Activated T-helper 1 cell treated with anti-CD3 and anti-CD28 coated beads, Interleukin-12 subunit alpha, Interleukin-12 subunit beta, Interleukin-2, Interleukin-4 antibody, amounts not matched to agents 30 ng/mL and 10 ng/mL and 1 ng/mL, durations not matched to agents 14 hours and 24 hours and 36 hours (primary cell): ENCODE measurements at regions not wholly inside any gene's neighbourhood (a gene's known extent, or its start where the extent isn't known, plus 50 kb on each side); places are given as distances from the start of the nearest gene placed in this dataset.

Experiments
- DNase-seq: peaks from one replicate; pipeline ENCODE4 v3.0.0; 2021; ENCODE audit warnings: low spot score
- H3K27ac Mint-ChIP-seq: one replicate; pipeline ENCODE4 v1.8.0; 2021; ENCODE audit warnings: mild to moderate bottlenecking, mixed read lengths
- H3K27me3 Mint-ChIP-seq: one replicate; pipeline ENCODE4 v1.8.0; 2022; ENCODE audit warnings: mild to moderate bottlenecking, moderate library complexity, mixed read lengths; ENCODE audit not compliant: insufficient read depth
- H3K36me3 Mint-ChIP-seq: one replicate; pipeline ENCODE4 v1.8.0; 2021; ENCODE audit warnings: low read depth, mixed read lengths
- H3K4me1 Mint-ChIP-seq: one replicate; pipeline ENCODE4 v1.8.0; 2021; ENCODE audit warnings: low read depth, mixed read lengths
- H3K4me3 Mint-ChIP-seq: one replicate; pipeline ENCODE4 v1.8.0; 2021; ENCODE audit warnings: mild to moderate bottlenecking, moderate library complexity, mixed read lengths
- H3K9me3 Mint-ChIP-seq: one replicate; pipeline ENCODE4 v1.8.0; 2021; ENCODE audit warnings: mixed read lengths
- intact Hi-C: fragments of 100-400 bp; cut with micrococcal nuclease; formaldehyde crosslinking; loops from one replicate; pipeline ENCODE4 v1.15.1; 2024

DNA sequence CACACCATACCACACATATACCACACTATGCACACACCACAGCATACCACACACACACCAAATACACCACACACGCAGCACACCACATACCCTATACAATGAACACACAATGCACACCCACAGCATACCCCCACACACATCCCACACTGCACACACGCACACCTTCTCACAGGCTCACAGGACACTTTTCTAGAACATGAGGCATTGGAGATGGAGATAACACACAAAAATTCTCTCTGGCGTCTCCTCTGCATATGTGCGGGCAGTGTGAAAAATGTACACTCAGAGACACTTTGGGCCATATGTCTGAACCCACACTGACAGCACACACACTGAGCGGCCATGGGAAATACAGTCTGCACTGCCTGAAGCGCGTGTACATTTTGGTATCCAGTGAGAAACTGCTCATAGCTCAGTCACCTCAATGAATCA, 278.1 kb downstream of the GADD45G start:
- H3K27ac Mint-ChIP-seq: no peak overlapping the region
- H3K4me1 Mint-ChIP-seq: no peaks in the 10 kb centered on the region
- no peak for DNase-seq
- intact Hi-C loops: no loop called here
- no peak overlapping the region for H3K4me3 Mint-ChIP-seq
- no peaks in the 10 kb centered on the region for H3K9me3 Mint-ChIP-seq
- no peaks in the 10 kb centered on the region for H3K36me3 Mint-ChIP-seq
- H3K27me3 Mint-ChIP-seq: no peaks in the 10 kb centered on the region

DNA sequence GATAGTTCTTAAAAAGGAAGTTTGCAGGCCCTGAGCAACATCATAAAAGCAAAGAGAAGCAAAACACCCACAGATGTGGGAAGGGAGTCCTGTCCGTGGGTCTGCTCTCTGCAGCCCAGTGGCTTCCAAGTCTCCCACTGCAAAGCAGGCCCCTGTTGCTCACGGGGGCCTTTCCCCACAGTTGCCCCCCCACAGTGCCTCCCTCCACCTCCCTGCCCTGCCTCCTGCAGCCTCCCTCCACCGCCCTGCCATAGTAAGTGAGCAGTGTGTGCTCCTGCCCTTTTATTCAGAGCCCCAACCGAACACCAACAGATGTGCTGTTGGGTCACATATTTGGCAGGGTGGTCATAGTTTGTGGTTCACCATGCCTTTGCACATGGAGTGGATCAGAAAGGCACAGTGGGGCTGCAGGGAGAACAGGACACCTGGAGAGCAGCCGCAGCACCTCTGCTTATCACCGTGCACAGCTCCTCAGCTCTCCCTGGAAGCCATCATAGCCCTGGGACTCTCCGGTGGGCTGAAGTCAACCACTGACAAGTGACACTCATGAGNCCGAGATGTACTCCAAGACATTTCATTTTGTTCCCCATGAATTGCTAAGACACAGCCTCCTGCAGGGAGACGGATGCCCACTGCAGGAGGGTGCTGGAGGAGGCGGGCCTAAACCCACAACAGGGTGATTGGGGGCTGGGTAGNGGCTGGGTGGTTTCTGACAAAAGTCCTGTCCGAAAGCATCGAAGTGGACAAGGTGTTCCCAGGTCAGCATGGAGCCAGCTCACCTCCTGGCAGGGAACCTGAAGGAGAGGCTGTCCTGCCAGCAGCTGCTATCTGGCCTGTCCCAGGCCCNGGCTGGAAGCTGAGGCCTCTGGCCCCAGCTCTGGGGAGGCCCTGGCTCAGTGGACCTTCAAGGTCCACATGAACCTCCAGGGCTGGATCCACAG, 278.9 kb downstream of the GADD45G start:
- Mint-ChIP-seq H3K27me3 (no peaks in the 10 kb centered on the region), H3K36me3 (no peaks in the 10 kb centered on the region), H3K27ac (no peak overlapping the region), H3K4me1 (no peaks in the 10 kb centered on the region), H3K4me3 (no peak overlapping the region), H3K9me3 (no peaks in the 10 kb centered on the region)
- intact Hi-C loops: no loop called here
- no peak for DNase-seq

- Mint-ChIP-seq H3K36me3 (no peaks in the 10 kb centered on the region), H3K27ac (no peak overlapping the region), H3K4me1 (no peaks in the 10 kb centered on the region), H3K4me3 (no peak overlapping the region), H3K9me3 (no peaks in the 10 kb centered on the region), H3K27me3 (no peaks in the 10 kb centered on the region)
- DNase-seq: no peak
- intact Hi-C loops: no loop called here
Observed at GRCh38 chr9:89884356-89885083, 279.7 kb downstream of the GADD45G start.

GRCh38 chr9:89885156-89885555, 280.3 kb downstream of the GADD45G start:
- no peak overlapping the region for H3K27ac Mint-ChIP-seq
- H3K9me3 Mint-ChIP-seq: no peaks in the 10 kb centered on the region
- H3K4me3 Mint-ChIP-seq: no peak overlapping the region
- DNase-seq: no peak
- intact Hi-C loops: no loop called here
- H3K4me1 Mint-ChIP-seq: no peaks in the 10 kb centered on the region
- H3K27me3 Mint-ChIP-seq: peaks cover 3% of the 10 kb centered on the region
- H3K36me3 Mint-ChIP-seq: no peaks in the 10 kb centered on the region

GRCh38 chr9:89886281-89886700, 281.5 kb downstream of the GADD45G start:
- Mint-ChIP-seq H3K9me3 (no peaks in the 10 kb centered on the region), H3K36me3 (no peaks in the 10 kb centered on the region)
- no peak for DNase-seq

DNA sequence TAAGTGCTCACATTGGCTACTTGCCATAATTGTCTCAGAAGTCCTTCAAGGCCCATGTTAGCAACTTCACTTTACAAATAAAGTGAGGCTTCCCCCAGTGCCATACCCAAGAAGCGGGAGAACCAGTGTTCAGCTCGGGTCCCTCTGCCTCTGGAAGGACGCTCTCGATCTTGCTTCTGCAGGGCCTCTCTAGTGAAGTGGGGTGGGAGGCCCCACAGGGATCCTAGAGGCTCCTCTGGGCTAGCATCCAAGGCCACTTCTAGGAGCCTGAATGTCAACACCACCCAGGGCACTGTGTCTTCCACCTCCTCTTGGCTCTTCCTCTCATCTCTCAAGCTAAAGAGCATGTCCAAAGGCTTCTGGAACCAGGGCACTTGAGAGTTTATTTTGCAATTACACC, 282.5 kb downstream of the GADD45G start:
- intact Hi-C loops: no loop called here
- Mint-ChIP-seq H3K9me3 (no peaks in the 10 kb centered on the region), H3K4me1 (no peaks in the 10 kb centered on the region), H3K4me3 (no peak overlapping the region), H3K27me3 (peaks cover 6% of the 10 kb centered on the region), H3K27ac (no peak overlapping the region), H3K36me3 (no peaks in the 10 kb centered on the region)
- no peak for DNase-seq

More at GRCh38 chr9:89886281-89886700, 281.5 kb downstream of the GADD45G start:
- intact Hi-C loops: no loop called here
- Mint-ChIP-seq H3K4me1 (no peaks in the 10 kb centered on the region), H3K4me3 (no peak overlapping the region), H3K27ac (no peak overlapping the region), H3K27me3 (peaks cover 6% of the 10 kb centered on the region)

DNA sequence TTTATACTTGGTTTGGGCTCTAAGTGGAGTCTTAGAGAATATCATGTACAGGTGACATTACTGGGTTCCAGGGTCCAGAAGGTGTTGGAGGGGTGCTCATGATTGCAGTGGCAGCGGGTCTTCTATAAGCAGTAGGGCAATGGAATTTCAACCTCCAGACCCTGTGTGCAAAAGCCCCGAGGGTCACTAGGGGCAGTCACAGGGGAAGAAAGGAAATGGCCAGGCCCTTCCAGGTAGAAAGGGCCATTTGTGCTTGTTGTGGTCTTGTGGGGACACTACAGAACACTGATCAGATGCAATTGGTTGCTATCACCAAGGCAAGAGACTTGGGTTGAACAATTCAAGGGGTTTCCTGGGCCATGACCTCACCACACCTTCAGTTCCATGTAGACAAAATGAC, 283.4 kb downstream of the GADD45G start:
- Mint-ChIP-seq H3K36me3 (no peaks in the 10 kb centered on the region), H3K4me1 (no peaks in the 10 kb centered on the region), H3K27me3 (peaks cover 10% of the 10 kb centered on the region), H3K27ac (no peak overlapping the region), H3K4me3 (no peak overlapping the region), H3K9me3 (no peaks in the 10 kb centered on the region)
- DNase-seq: no peak
- intact Hi-C loops: no loop called here

GRCh38 chr9:89888677-89889076, 283.9 kb downstream of the GADD45G start:
- no peak for DNase-seq
- no peaks in the 10 kb centered on the region for H3K36me3 Mint-ChIP-seq
- no peaks in the 10 kb centered on the region for H3K4me1 Mint-ChIP-seq
- intact Hi-C loops: no loop called here
- H3K27me3 Mint-ChIP-seq: peaks cover 13% of the 10 kb centered on the region
- no peak overlapping the region for H3K4me3 Mint-ChIP-seq
- H3K27ac Mint-ChIP-seq: no peak overlapping the region
- no peaks in the 10 kb centered on the region for H3K9me3 Mint-ChIP-seq

DNA sequence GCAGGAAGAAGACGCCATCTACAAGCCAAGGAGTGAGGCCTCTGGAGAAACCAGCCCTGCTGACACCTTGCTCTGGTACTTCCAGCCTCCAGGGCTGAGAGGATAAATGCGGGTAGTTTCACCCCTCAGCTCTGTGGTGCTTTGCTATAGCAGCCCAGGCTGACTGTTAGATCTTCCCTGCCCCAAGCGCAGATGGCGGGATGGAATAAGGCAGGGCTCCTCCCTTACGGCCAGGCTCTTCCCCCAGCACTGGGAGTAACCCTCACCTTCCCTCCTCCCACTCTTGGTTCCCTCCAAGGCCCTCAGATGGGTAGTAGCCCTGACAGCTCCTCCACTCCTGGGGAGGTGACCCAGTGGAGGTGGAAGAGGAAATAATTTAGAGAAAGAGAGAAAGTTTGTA, 285.1 kb downstream of the GADD45G start:
- intact Hi-C loops: no loop called here
- H3K36me3 Mint-ChIP-seq: peaks cover 1% of the 10 kb centered on the region

GRCh38 chr9:89890326-89890980, 285.6 kb downstream of the GADD45G start:
- Mint-ChIP-seq H3K36me3 (peaks cover 1% of the 10 kb centered on the region), H3K27ac (no peak overlapping the region), H3K9me3 (no peaks in the 10 kb centered on the region), H3K27me3 (peaks cover 22% of the 10 kb centered on the region), H3K4me3 (no peak overlapping the region), H3K4me1 (no peaks in the 10 kb centered on the region)
- intact Hi-C loops: no loop called here
- DNase-seq: no peak

More for the DNA sequence above, 285.1 kb downstream of the GADD45G start:
- Mint-ChIP-seq H3K27ac (no peak overlapping the region), H3K27me3 (peaks cover 19% of the 10 kb centered on the region), H3K4me1 (no peaks in the 10 kb centered on the region), H3K9me3 (no peaks in the 10 kb centered on the region), H3K4me3 (no peak overlapping the region)
- DNase-seq: no peak

DNA sequence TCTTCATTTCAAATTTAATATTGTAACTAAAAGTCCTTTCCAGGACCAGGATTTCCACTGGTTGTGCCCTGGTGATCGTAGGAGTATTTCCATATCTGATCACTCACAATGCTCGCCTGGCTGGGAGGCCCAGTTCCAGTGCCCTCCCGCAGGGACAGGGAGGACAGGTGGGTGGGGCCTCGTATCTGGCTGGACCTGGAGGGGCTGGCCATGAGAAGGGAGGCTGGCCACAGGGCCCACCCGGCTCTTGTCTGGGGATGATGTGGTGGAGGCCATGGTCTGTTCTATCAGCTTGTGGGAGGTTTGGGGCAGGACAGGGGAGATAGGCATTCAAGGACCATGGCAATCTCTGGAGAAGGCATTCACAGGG, 286.4 kb downstream of the GADD45G start:
- H3K27ac Mint-ChIP-seq: no peak overlapping the region
- H3K4me1 Mint-ChIP-seq: no peaks in the 10 kb centered on the region
- intact Hi-C loops: no loop called here
- no peaks in the 10 kb centered on the region for H3K9me3 Mint-ChIP-seq
- DNase-seq: no peak
- no peak overlapping the region for H3K4me3 Mint-ChIP-seq
- peaks cover 1% of the 10 kb centered on the region for H3K36me3 Mint-ChIP-seq
- H3K27me3 Mint-ChIP-seq: peaks cover 29% of the 10 kb centered on the region

GRCh38 chr9:89891591-89892304, 286.9 kb downstream of the GADD45G start:
- no peak overlapping the region for H3K27ac Mint-ChIP-seq
- peaks cover 1% of the 10 kb centered on the region for H3K36me3 Mint-ChIP-seq
- H3K4me1 Mint-ChIP-seq: no peaks in the 10 kb centered on the region

More at GRCh38 chr9:89891591-89892304, 286.9 kb downstream of the GADD45G start:
- Mint-ChIP-seq H3K27me3 (peaks cover 30% of the 10 kb centered on the region), H3K9me3 (no peaks in the 10 kb centered on the region), H3K4me3 (no peak overlapping the region)
- intact Hi-C loops: no loop called here
- no peak for DNase-seq
